ENCODE measurements at regions not wholly inside any gene's neighbourhood (a gene's known extent, or its start where the extent isn't known, plus 50 kb on each side); places are given as distances from the start of the nearest gene placed in this dataset.

- Histone ChIP-seq H4K8ac (ENCODE audit: extremely low read depth, insufficient read depth, low read length) (no peak overlapping the region), H3K14ac (ENCODE audit: insufficient read length) (no peak overlapping the region), H3K18ac (ENCODE audit: extremely low read depth, low read length) (no peak overlapping the region), H3K27ac (ENCODE audit: low read depth, low read length) (no peak overlapping the region), H2AFZ (ENCODE audit: low read length) (no peak overlapping the region), H3K79me2 (ENCODE audit: control insufficient read depth in 1 of 2, insufficient read depth in 2 of 2, low read length in 2 of 2) (no peaks in the 10 kb centered on the region), H3K23ac (ENCODE audit: insufficient read length) (no peak overlapping the region), H3K4me1 (replicated peaks in 1 of 4; ENCODE audit: control insufficient read depth in 3 of 4, insufficient read depth in 4 of 4, low read length in 3 of 4) (no peaks in the 10 kb centered on the region), H4K5ac (ENCODE audit: insufficient read length, low read depth, low read length) (no peak overlapping the region), H2BK120ac (replicated peaks; ENCODE audit: low read depth, low read length) (no peak overlapping the region), H3K9me3 (ENCODE audit: insufficient read depth in 2 of 2, low read depth in 1 of 2, low read length in 1 of 2) (no peaks in the 10 kb centered on the region), H3K4ac (replicated peaks; ENCODE audit: insufficient read length, low read depth, low read length) (no peak overlapping the region), H3K79me1 (ENCODE audit: low read depth, low read length) (no peaks in the 10 kb centered on the region), H3K9ac (replicated peaks in 1 of 4; ENCODE audit: extremely low read depth in 1 of 4, low read depth in 3 of 4, low read length in 3 of 4) (no peak overlapping the region), H2BK5ac (ENCODE audit: low read depth, low read length) (no peak overlapping the region), H2BK12ac (ENCODE audit: low read depth, low read length) (no peak overlapping the region), H3K4me3 (ENCODE audit: extremely low read depth in 1 of 4, insufficient read depth in 2 of 4, low read depth in 3 of 4, low read length in 4 of 4) (no peak overlapping the region), H4K91ac (replicated peaks; ENCODE audit: insufficient read length, low read length) (no peak overlapping the region), H2BK20ac (ENCODE audit: low read length) (no peak overlapping the region), H2AK5ac (ENCODE audit: low read depth, low read length) (no peak overlapping the region), H3K27me3 (replicated peaks in 1 of 4; ENCODE audit: control insufficient read depth in 3 of 4, extremely low read depth in 1 of 4, insufficient read depth in 3 of 4, low read length in 3 of 4) (no peaks in the 10 kb centered on the region; a peak in 1 of 7 replicates), H2BK15ac (ENCODE audit: low read length) (no peak overlapping the region), H4K20me1 (replicated peaks in 1 of 2; ENCODE audit: control insufficient read depth in 1 of 2, insufficient read depth in 2 of 2, low read length in 2 of 2) (no peaks in the 10 kb centered on the region), H3K4me2 (ENCODE audit: insufficient read depth in 1 of 2, low read depth in 2 of 2, low read length in 2 of 2) (no peak overlapping the region), H3K56ac (replicated peaks; ENCODE audit: insufficient read length, low read depth, low read length) (peak overlapping the region; percentile 22), H3K36me3 (ENCODE audit: control insufficient read depth in 2 of 4, insufficient read depth in 4 of 4, low read length in 3 of 4) (no peaks in the 10 kb centered on the region), H3K23me2 (ENCODE audit: low read depth, low read length) (peaks cover 14% of the 10 kb centered on the region)
- DNase-seq (ENCODE audit: low read depth in 1 of 2, low spot score in 2 of 2) (no peak), FAIRE-seq (no peak)
- TF ChIP-seq MAFK (IDR thresholded peaks at IDR 0.05; ENCODE audit: low read depth, low read length) (no peak), RXRA (IDR thresholded peaks at IDR 0.05; ENCODE audit: insufficient read depth, low read depth, low read length) (no peak), SP1 (IDR thresholded peaks at IDR 0.05; ENCODE audit: low read depth, low read length) (no peak), EGR1 (IDR thresholded peaks at IDR 0.05; ENCODE audit: borderline replicate concordance, low read depth, low read length) (no peak)
- ChIA-PET CTCF (ENCODE audit: partially characterized antibody) (no interaction called here), POLR2A (ENCODE audit: partially characterized antibody) (no interaction called here)
- WGBS, 2 experiments (ENCODE audit: extremely low coverage in 1 of 2, insufficient coverage in 1 of 2, insufficient read length in 1 of 2, insufficient replicate concordance in 2 of 2, low coverage in 1 of 2, low lambda C conversion rate in 2 of 2, missing lambda C conversion rate in 1 of 2) = 92% methylated on average over 3 of the region's 3 CpGs; no CpG with 5 or more reads in 1 of the 2 experiments
These were observed 398.7 kb upstream of the IRX4 start for GRCh38 chr5:2281446-2281845.

Measured in H1 (cell line).